ENCODE measurements at regions not wholly inside any gene's neighbourhood (a gene's known extent, or its start where the extent isn't known, plus 50 kb on each side); places are given as distances from the start of the nearest gene placed in this dataset.

GRCh38 chr20:57967364-57967763 lies 257.5 kb upstream of the PMEPA1 start:
- no peaks in the 10 kb centered on the region; the same call in 1 of the 2 replicates for H3K27me3 ChIP-seq (ENCODE audit: insufficient read depth, low read length)

GRCh38 chr20:57966620-57967019 lies 256.8 kb upstream of the PMEPA1 start:
- no peaks in the 10 kb centered on the region for H4K20me1 ChIP-seq (ENCODE audit: insufficient read depth, low read length)
- no peak overlapping the region for H3K4me3 ChIP-seq (ENCODE audit: low read depth, low read length, poor library complexity, severe bottlenecking)
- H3K27me3 ChIP-seq (ENCODE audit: insufficient read depth, low read length), result no peaks in the 10 kb centered on the region; the same call in 1 of the 2 replicates
- no peaks in the 10 kb centered on the region for H3K4me1 ChIP-seq (ENCODE audit: insufficient read depth, low read length, severe bottlenecking)
- no peak overlapping the region for H3K27ac ChIP-seq (ENCODE audit: low read depth, low read length, poor library complexity, severe bottlenecking)
- no peaks in the 10 kb centered on the region for H3K36me3 ChIP-seq (ENCODE audit: insufficient read depth, low read length)
- no peaks in the 10 kb centered on the region for H3F3A ChIP-seq (ENCODE audit: insufficient read depth, low read length)
- no peak for TF ChIP-seq CTCF (IDR thresholded peaks at IDR 0.05; ENCODE audit: low read length)
- no peak for TF ChIP-seq EZH2 (IDR thresholded peaks at IDR 0.05; ENCODE audit: borderline replicate concordance, low read length)
- no peaks in the 10 kb centered on the region for H3K9me3 ChIP-seq (ENCODE audit: low read length)
- no peak overlapping the region for H3K9ac ChIP-seq (ENCODE audit: low read length)
- no peak overlapping the region for H3K4me2 ChIP-seq (ENCODE audit: low read length)
- H3K79me2 ChIP-seq (ENCODE audit: insufficient read depth, low read length), result no peaks in the 10 kb centered on the region
- H2AFZ ChIP-seq (ENCODE audit: low read length), result no peak overlapping the region
- H3K9me2 ChIP-seq (ENCODE audit: low read depth, low read length), result no peaks in the 10 kb centered on the region

More at GRCh38 chr20:57967364-57967763, 257.5 kb upstream of the PMEPA1 start:
- no peak overlapping the region for H2AFZ ChIP-seq (ENCODE audit: low read length)
- H3K36me3 ChIP-seq (ENCODE audit: insufficient read depth, low read length), result no peaks in the 10 kb centered on the region
- no peak overlapping the region for H3K27ac ChIP-seq (ENCODE audit: low read depth, low read length, poor library complexity, severe bottlenecking)
- no peaks in the 10 kb centered on the region for H4K20me1 ChIP-seq (ENCODE audit: insufficient read depth, low read length)
- H3K4me3 ChIP-seq (ENCODE audit: low read depth, low read length, poor library complexity, severe bottlenecking), result no peak overlapping the region
- H3K79me2 ChIP-seq (ENCODE audit: insufficient read depth, low read length), result no peaks in the 10 kb centered on the region
- no peaks in the 10 kb centered on the region for H3K9me3 ChIP-seq (ENCODE audit: low read length)
- no peaks in the 10 kb centered on the region for H3K9me2 ChIP-seq (ENCODE audit: low read depth, low read length)
- no peaks in the 10 kb centered on the region for H3F3A ChIP-seq (ENCODE audit: insufficient read depth, low read length)
- H3K4me1 ChIP-seq (ENCODE audit: insufficient read depth, low read length, severe bottlenecking), result no peaks in the 10 kb centered on the region
- no peak overlapping the region for H3K4me2 ChIP-seq (ENCODE audit: low read length)
- no peak for TF ChIP-seq EZH2 (IDR thresholded peaks at IDR 0.05; ENCODE audit: borderline replicate concordance, low read length)
- TF ChIP-seq CTCF (IDR thresholded peaks at IDR 0.05; ENCODE audit: low read length), result no peak
- no peak overlapping the region for H3K9ac ChIP-seq (ENCODE audit: low read length)

- Histone ChIP-seq H3K4me2 (ENCODE audit: low read length) (no peak overlapping the region), H3K36me3 (ENCODE audit: insufficient read depth, low read length) (no peaks in the 10 kb centered on the region), H3K9me2 (ENCODE audit: low read depth, low read length) (no peaks in the 10 kb centered on the region), H3K9me3 (ENCODE audit: low read length) (no peaks in the 10 kb centered on the region), H2AFZ (ENCODE audit: low read length) (no peak overlapping the region), H3K4me3 (ENCODE audit: low read depth, low read length, poor library complexity, severe bottlenecking) (no peak overlapping the region), H4K20me1 (ENCODE audit: insufficient read depth, low read length) (no peaks in the 10 kb centered on the region), H3K79me2 (ENCODE audit: insufficient read depth, low read length) (no peaks in the 10 kb centered on the region), H3K27ac (ENCODE audit: low read depth, low read length, poor library complexity, severe bottlenecking) (no peak overlapping the region), H3K9ac (ENCODE audit: low read length) (no peak overlapping the region), H3K4me1 (ENCODE audit: insufficient read depth, low read length, severe bottlenecking) (no peaks in the 10 kb centered on the region), H3K27me3 (ENCODE audit: insufficient read depth, low read length) (no peaks in the 10 kb centered on the region; the same call in 1 of the 2 replicates), H3F3A (ENCODE audit: insufficient read depth, low read length) (no peaks in the 10 kb centered on the region)
- TF ChIP-seq CTCF (IDR thresholded peaks at IDR 0.05; ENCODE audit: low read length) (no peak), EZH2 (IDR thresholded peaks at IDR 0.05; ENCODE audit: borderline replicate concordance, low read length) (no peak)
Observed at GRCh38 chr20:57965441-57965840, 255.6 kb upstream of the PMEPA1 start.

Data from OCI-LY1 (cell line).